Upper lobe of left lung (tissue), 4 donors: ENCODE measurements at regions not wholly inside any gene's neighbourhood (a gene's known extent, or its start where the extent isn't known, plus 50 kb on each side); places are given as distances from the start of the nearest gene placed in this dataset.

ENCODE experiments used
- CTCF ChIP-seq, 6 experiments: fragments of 450-650 bp in 4 of 6; fragments of 200-600 bp in 2 of 6; sonication (generic) in 2 of 6; IDR thresholded peaks; one replicate each; pipeline ENCODE4 v1.5.1; 2016 to 2019; ENCODE audit warnings: antibody characterized with exemption in 6 of 6
- EP300 ChIP-seq, 4 donors: sonication (generic); formaldehyde crosslinking; IDR thresholded peaks; one replicate each; pipeline ENCODE4 v1.5.1; 2017; ENCODE audit warnings: antibody characterized with exemption in 4 of 4, control low read depth in 2 of 4
- POLR2A ChIP-seq, 4 donors: fragments of 450-650 bp; IDR thresholded peaks; one replicate each; pipeline ENCODE4 v1.5.1; 2016 to 2017; ENCODE audit warnings: antibody characterized with exemption in 4 of 4, mild to moderate bottlenecking in 2 of 4
- POLR2AphosphoS5 ChIP-seq, 2 donors: sonication (generic); formaldehyde crosslinking; IDR thresholded peaks; one replicate each; pipeline ENCODE4 v1.5.1; 2017; ENCODE audit warnings: antibody characterized with exemption in 2 of 2

DNA sequence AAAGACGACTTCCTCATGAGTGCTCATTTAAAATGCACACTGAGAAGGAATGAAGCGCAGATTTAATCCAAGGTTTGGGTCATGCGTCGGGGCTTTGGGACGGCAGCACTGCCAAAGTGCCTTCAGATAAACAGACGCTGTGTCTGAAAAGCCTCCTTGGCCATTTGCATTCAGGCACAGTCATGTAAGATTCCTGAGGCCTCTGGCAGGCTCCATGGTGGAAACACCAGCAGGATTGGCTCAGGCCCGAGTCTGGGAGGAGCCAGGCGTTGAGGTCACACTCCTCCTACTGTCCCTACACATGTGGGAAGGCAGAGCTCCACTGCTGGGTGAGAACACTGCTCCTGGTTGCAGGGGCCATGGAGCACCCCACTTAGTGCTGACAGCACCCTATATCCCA lies 113.3 kb upstream of the KL start:
- TF ChIP-seq CTCF (IDR thresholded peaks at IDR 0.05) (no peak), EP300 (IDR thresholded peaks at IDR 0.05) (no peak), POLR2A (IDR thresholded peaks at IDR 0.05) (no peak), POLR2AphosphoS5 (IDR thresholded peaks at IDR 0.05) (no peak)
